Ishikawa (cell line): ENCODE measurements at regions not wholly inside any gene's neighbourhood (a gene's known extent, or its start where the extent isn't known, plus 50 kb on each side); places are given as distances from the start of the nearest gene placed in this dataset.

Experiments used
- CEBPB ChIP-seq: IDR thresholded peaks from 2 replicates; pipeline ENCODE4 v1.6.1; 2012
- CREB1 ChIP-seq: IDR thresholded peaks from 2 replicates; pipeline ENCODE4 v1.6.1; 2012; ENCODE audit warnings: low read depth
- EGR1 ChIP-seq: IDR thresholded peaks from 2 replicates; pipeline ENCODE4 v1.6.1; 2012
- EP300 ChIP-seq: IDR thresholded peaks from 2 replicates; pipeline ENCODE4 v1.6.1; 2012; ENCODE audit warnings: borderline replicate concordance
- FOXM1 ChIP-seq: IDR thresholded peaks from 2 replicates; pipeline ENCODE4 v1.6.1; 2012; ENCODE audit warnings: low read depth, borderline replicate concordance
- MAX ChIP-seq: IDR thresholded peaks from 2 replicates; pipeline ENCODE4 v1.6.1; 2012
- NFIC ChIP-seq: IDR thresholded peaks from 2 replicates; pipeline ENCODE4 v1.6.1; 2012
- RAD21 ChIP-seq: IDR thresholded peaks from 2 replicates; pipeline ENCODE4 v1.6.1; 2012; ENCODE audit warnings: low read depth
- REST ChIP-seq: IDR thresholded peaks from 2 replicates; pipeline ENCODE4 v1.6.1; 2012; ENCODE audit warnings: low read depth, mild to moderate bottlenecking
- TAF1 ChIP-seq: IDR thresholded peaks from 2 replicates; pipeline ENCODE4 v1.6.1; 2012; ENCODE audit warnings: low read depth, mild to moderate bottlenecking
- TCF12 ChIP-seq: IDR thresholded peaks from 2 replicates; pipeline ENCODE4 v1.6.1; 2012; ENCODE audit warnings: low read depth
- TEAD4 ChIP-seq: IDR thresholded peaks from 2 replicates; pipeline ENCODE4 v1.6.1; 2012
- USF1 ChIP-seq: IDR thresholded peaks from 2 replicates; pipeline ENCODE4 v1.6.1; 2012
- YY1 ChIP-seq: IDR thresholded peaks from 2 replicates; pipeline ENCODE4 v1.6.1; 2012; ENCODE audit warnings: low read depth
- ZBTB7A ChIP-seq: IDR thresholded peaks from 2 replicates; pipeline ENCODE4 v1.6.1; 2012; ENCODE audit warnings: low read depth

GRCh38 chr14:66143387-66144112, 342.6 kb upstream of the CCDC196 start:
- TF ChIP-seq FOXM1: no peak
- TF ChIP-seq TAF1: no peak
- TF ChIP-seq EGR1: no peak
- TF ChIP-seq USF1: no peak
- TF ChIP-seq TCF12: no peak
- TF ChIP-seq YY1: no peak
- no peak for TF ChIP-seq REST

- TF ChIP-seq CREB1 (no peak), EGR1 (no peak), TAF1 (no peak), ZBTB7A (no peak), TCF12 (no peak), USF1 (no peak), MAX (no peak), EP300 (no peak), CEBPB (no peak), REST (no peak), FOXM1 (no peak), NFIC (no peak)
Measured at GRCh38 chr14:66152302-66152701, 333.9 kb upstream of the CCDC196 start.

- TF ChIP-seq MAX: no peak
- TF ChIP-seq YY1: no peak
Measured at GRCh38 chr14:66152747-66153146, 333.4 kb upstream of the CCDC196 start.

GRCh38 chr14:66163023-66163422, 323.1 kb upstream of the CCDC196 start:
- TF ChIP-seq USF1: no peak
- no peak for TF ChIP-seq CEBPB
- no peak for TF ChIP-seq NFIC
- no peak for TF ChIP-seq TEAD4
- no peak for TF ChIP-seq YY1
- no peak for TF ChIP-seq EGR1
- no peak for TF ChIP-seq RAD21
- no peak for TF ChIP-seq CREB1
- no peak for TF ChIP-seq EP300
- no peak for TF ChIP-seq TAF1
- no peak for TF ChIP-seq FOXM1
- TF ChIP-seq ZBTB7A: no peak
- TF ChIP-seq TCF12: no peak
- TF ChIP-seq REST: no peak
- no peak for TF ChIP-seq MAX
